Sigmoid colon (tissue), 4 donors: ENCODE measurements at regions not wholly inside any gene's neighbourhood (a gene's known extent, or its start where the extent isn't known, plus 50 kb on each side); places are given as distances from the start of the nearest gene placed in this dataset.

Source experiments
- POLR2AphosphoS5 ChIP-seq, 4 donors: sonication (generic); formaldehyde crosslinking; IDR thresholded peaks; one replicate each; pipeline ENCODE4 v1.6.1; 2017; ENCODE audit warnings: antibody characterized with exemption in 4 of 4
- TF ChIP-seq, protein P1 (sequence below), 4 experiments: fragments of 450-650 bp in 3 of 4; fragments of 200-600 bp in 1 of 4; IDR thresholded peaks; one replicate each; pipeline ENCODE4 v1.5.1; 2016 to 2019; ENCODE audit warnings: antibody characterized with exemption in 4 of 4, mild to moderate bottlenecking in 3 of 4, moderate library complexity in 2 of 4

DNA sequence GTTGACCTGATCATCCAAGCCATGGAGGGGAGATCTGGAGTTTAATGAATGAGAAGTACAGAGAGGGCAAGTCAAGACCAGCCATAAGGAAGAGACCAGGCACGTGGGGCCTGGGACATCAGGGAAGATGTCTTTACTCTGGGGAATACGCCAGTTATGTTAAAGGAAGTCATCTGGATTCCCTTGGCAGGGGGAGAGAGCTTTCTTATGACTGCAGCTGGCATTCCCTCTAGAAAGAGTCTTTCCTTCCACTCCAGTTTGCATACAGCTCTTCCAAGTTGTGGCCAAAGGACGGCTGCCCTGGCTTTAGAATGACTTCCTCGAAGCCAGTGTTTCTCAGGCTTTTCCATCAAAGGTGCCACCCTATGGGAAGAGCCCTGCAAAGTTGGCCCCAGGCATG lies 93.6 kb upstream of the AGBL1 start:
- TF ChIP-seq, protein P1, sequence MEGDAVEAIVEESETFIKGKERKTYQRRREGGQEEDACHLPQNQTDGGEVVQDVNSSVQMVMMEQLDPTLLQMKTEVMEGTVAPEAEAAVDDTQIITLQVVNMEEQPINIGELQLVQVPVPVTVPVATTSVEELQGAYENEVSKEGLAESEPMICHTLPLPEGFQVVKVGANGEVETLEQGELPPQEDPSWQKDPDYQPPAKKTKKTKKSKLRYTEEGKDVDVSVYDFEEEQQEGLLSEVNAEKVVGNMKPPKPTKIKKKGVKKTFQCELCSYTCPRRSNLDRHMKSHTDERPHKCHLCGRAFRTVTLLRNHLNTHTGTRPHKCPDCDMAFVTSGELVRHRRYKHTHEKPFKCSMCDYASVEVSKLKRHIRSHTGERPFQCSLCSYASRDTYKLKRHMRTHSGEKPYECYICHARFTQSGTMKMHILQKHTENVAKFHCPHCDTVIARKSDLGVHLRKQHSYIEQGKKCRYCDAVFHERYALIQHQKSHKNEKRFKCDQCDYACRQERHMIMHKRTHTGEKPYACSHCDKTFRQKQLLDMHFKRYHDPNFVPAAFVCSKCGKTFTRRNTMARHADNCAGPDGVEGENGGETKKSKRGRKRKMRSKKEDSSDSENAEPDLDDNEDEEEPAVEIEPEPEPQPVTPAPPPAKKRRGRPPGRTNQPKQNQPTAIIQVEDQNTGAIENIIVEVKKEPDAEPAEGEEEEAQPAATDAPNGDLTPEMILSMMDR (IDR thresholded peaks at IDR 0.05): no peak
- TF ChIP-seq POLR2AphosphoS5 (IDR thresholded peaks at IDR 0.05): no peak
